AG10803 (cell line): ENCODE measurements at regions not wholly inside any gene's neighbourhood (a gene's known extent, or its start where the extent isn't known, plus 50 kb on each side); places are given as distances from the start of the nearest gene placed in this dataset.
A peak's percentile ranks its signal among the peaks of the same experiment; 100 is the strongest.
"Not testable (repeated sequence)": the region's sequence is repeated elsewhere in the genome, so short reads cannot be mapped to it uniquely, and the experiment has no call there.

Experiments
- DNase-seq: peaks from one replicate; pipeline ENCODE4 v3.0.0; 2010; ENCODE audit warnings: low read depth
- H3K4me3 ChIP-seq: 2 replicates; pipeline ENCODE4 v1.5.1; 2011; ENCODE audit warnings: mild to moderate bottlenecking, low read length, control low read depth
- CTCF ChIP-seq: conservative IDR thresholded peaks from 2 replicates; pipeline ENCODE4 v1.5.1; 2011; ENCODE audit warnings: mild to moderate bottlenecking, low read length, control low read depth, inconsistent platforms

- H3K4me3 ChIP-seq: no peak overlapping the region
- DNase-seq: no peak
- no peak for TF ChIP-seq CTCF
These were observed 236.3 kb upstream of the ID2 start for GRCh38 chr2:8445580-8445979.

- DNase-seq: peak; percentile 24
- H3K4me3 ChIP-seq: not testable (repeated sequence)
These were observed 235.1 kb upstream of the ID2 start for GRCh38 chr2:8446751-8447150.

- peak; percentile 62 for DNase-seq
- H3K4me3 ChIP-seq: no peak overlapping the region
- no peak for TF ChIP-seq CTCF
These were observed 234.1 kb upstream of the ID2 start for GRCh38 chr2:8447610-8448221.

GRCh38 chr2:8448824-8449556, 232.9 kb upstream of the ID2 start:
- no peak for TF ChIP-seq CTCF

GRCh38 chr2:8451273-8451672, 230.6 kb upstream of the ID2 start:
- no peak for DNase-seq
- TF ChIP-seq CTCF: no peak
- H3K4me3 ChIP-seq: no peak overlapping the region

More at GRCh38 chr2:8448824-8449556, 232.9 kb upstream of the ID2 start:
- H3K4me3 ChIP-seq: no peak overlapping the region
- no peak for DNase-seq

- no peak for TF ChIP-seq CTCF
- DNase-seq: no peak
- H3K4me3 ChIP-seq: no peak overlapping the region
These were observed 229.6 kb upstream of the ID2 start for GRCh38 chr2:8452296-8452695.

- TF ChIP-seq CTCF: no peak
- no peak overlapping the region for H3K4me3 ChIP-seq
- peak; percentile 27 for DNase-seq
These were observed 228.6 kb upstream of the ID2 start for GRCh38 chr2:8452979-8453903.
